Parathyroid adenoma (tissue), 2 donors: ENCODE measurements at regions not wholly inside any gene's neighbourhood (a gene's known extent, or its start where the extent isn't known, plus 50 kb on each side); places are given as distances from the start of the nearest gene placed in this dataset.

Source experiments
- H2AFZ ChIP-seq: fragments of 300-600 bp; sonication (generic); one replicate; pipeline ENCODE4 v1.7.0; 2017; ENCODE audit warnings: antibody characterized with exemption, mild to moderate bottlenecking
- H3K27ac ChIP-seq: fragments of 300-600 bp; sonication (generic); one replicate; pipeline ENCODE4 v1.7.0; 2017
- H3K27me3 ChIP-seq: fragments of 300-600 bp; sonication (generic); one replicate; pipeline ENCODE4 v1.7.0; 2017; ENCODE audit warnings: low read length; ENCODE audit not compliant: control insufficient read depth, insufficient read depth
- H3K36me3 ChIP-seq: fragments of 300-600 bp; sonication (generic); one replicate; pipeline ENCODE4 v1.7.0; 2017; ENCODE audit warnings: low read length; ENCODE audit not compliant: control insufficient read depth, insufficient read depth
- H3K4me1 ChIP-seq: fragments of 300-600 bp; sonication (generic); one replicate; pipeline ENCODE4 v1.7.0; 2017; ENCODE audit warnings: control low read depth
- H3K4me2 ChIP-seq: fragments of 300-600 bp; sonication (generic); one replicate; pipeline ENCODE4 v1.7.0; 2017; ENCODE audit warnings: low read length
- H3K4me3 ChIP-seq: fragments of 300-600 bp; sonication (generic); one replicate; pipeline ENCODE4 v1.7.0; 2017; ENCODE audit warnings: low read depth, low read length
- H3K79me2 ChIP-seq: fragments of 300-600 bp; sonication (generic); one replicate; pipeline ENCODE4 v1.7.0; 2017; ENCODE audit warnings: control low read depth
- H3K9ac ChIP-seq: fragments of 300-600 bp; sonication (generic); one replicate; pipeline ENCODE4 v1.7.0; 2017; ENCODE audit warnings: mild to moderate bottlenecking
- H3K9me3 ChIP-seq: fragments of 300-600 bp; sonication (generic); one replicate; pipeline ENCODE4 v1.7.0; 2017; ENCODE audit warnings: low read length; ENCODE audit not compliant: control insufficient read depth
- CTCF ChIP-seq: fragments of 300-600 bp; sonication (generic); IDR thresholded peaks from one replicate; pipeline ENCODE4 v1.7.0; 2017; ENCODE audit warnings: antibody characterized with exemption, mild to moderate bottlenecking
- donor health status: primary hyperparathyroidism.

- Histone ChIP-seq H3K4me3 (no peak overlapping the region), H3K4me1 (no peaks in the 10 kb centered on the region), H3K27me3 (no peaks in the 10 kb centered on the region), H3K79me2 (no peaks in the 10 kb centered on the region), H2AFZ (no peak overlapping the region), H3K4me2 (no peak overlapping the region), H3K36me3 (no peaks in the 10 kb centered on the region), H3K9ac (no peak overlapping the region), H3K9me3 (no peaks in the 10 kb centered on the region), H3K27ac (no peak overlapping the region)
- TF ChIP-seq CTCF, result no peak
Measured at GRCh38 chr2:103252781-103253180, 490.9 kb downstream of the TMEM182 start.

GRCh38 chr2:103254611-103255010 lies 492.8 kb downstream of the TMEM182 start:
- Histone ChIP-seq H3K79me2 (no peaks in the 10 kb centered on the region), H3K9ac (no peak overlapping the region), H3K27me3 (no peaks in the 10 kb centered on the region), H3K4me2 (no peak overlapping the region), H3K36me3 (no peaks in the 10 kb centered on the region), H3K9me3 (no peaks in the 10 kb centered on the region), H2AFZ (no peak overlapping the region), H3K4me3 (no peak overlapping the region), H3K4me1 (no peaks in the 10 kb centered on the region), H3K27ac (no peak overlapping the region)
- TF ChIP-seq CTCF, result no peak

GRCh38 chr2:103264058-103264768 lies 502.4 kb downstream of the TMEM182 start:
- no peak overlapping the region for H3K4me3 ChIP-seq
- H3K36me3 ChIP-seq, result no peaks in the 10 kb centered on the region
- H3K27ac ChIP-seq, result no peak overlapping the region
- TF ChIP-seq CTCF, result no peak
- H3K9me3 ChIP-seq, result no peaks in the 10 kb centered on the region
- H3K9ac ChIP-seq, result no peak overlapping the region
- no peaks in the 10 kb centered on the region for H3K27me3 ChIP-seq
- no peaks in the 10 kb centered on the region for H3K79me2 ChIP-seq
- H3K4me2 ChIP-seq, result no peak overlapping the region
- no peak overlapping the region for H2AFZ ChIP-seq
- H3K4me1 ChIP-seq, result no peaks in the 10 kb centered on the region

- Histone ChIP-seq H3K79me2 (no peaks in the 10 kb centered on the region), H3K4me3 (no peak overlapping the region), H3K36me3 (no peaks in the 10 kb centered on the region), H2AFZ (no peak overlapping the region), H3K27me3 (no peaks in the 10 kb centered on the region), H3K4me2 (no peak overlapping the region), H3K4me1 (no peaks in the 10 kb centered on the region), H3K9me3 (no peaks in the 10 kb centered on the region), H3K9ac (no peak overlapping the region), H3K27ac (no peak overlapping the region)
- no peak for TF ChIP-seq CTCF
Measured at GRCh38 chr2:103265521-103265920, 503.7 kb downstream of the TMEM182 start.
